Breast epithelium (tissue), 3 donors: ENCODE measurements at regions not wholly inside any gene's neighbourhood (a gene's known extent, or its start where the extent isn't known, plus 50 kb on each side); places are given as distances from the start of the nearest gene placed in this dataset.

Experiments used
- CTCF ChIP-seq, 3 donors: fragments of 450-650 bp; IDR thresholded peaks; one replicate each; pipeline ENCODE4 v1.5.1; 2016 to 2017; ENCODE audit warnings: antibody characterized with exemption in 3 of 3, mild to moderate bottlenecking in 3 of 3, moderate library complexity in 3 of 3
- POLR2AphosphoS5 ChIP-seq, 3 donors: sonication (generic); formaldehyde crosslinking; IDR thresholded peaks; one replicate each; pipeline ENCODE4 v1.6.1; 2017; ENCODE audit warnings: antibody characterized with exemption in 3 of 3

DNA sequence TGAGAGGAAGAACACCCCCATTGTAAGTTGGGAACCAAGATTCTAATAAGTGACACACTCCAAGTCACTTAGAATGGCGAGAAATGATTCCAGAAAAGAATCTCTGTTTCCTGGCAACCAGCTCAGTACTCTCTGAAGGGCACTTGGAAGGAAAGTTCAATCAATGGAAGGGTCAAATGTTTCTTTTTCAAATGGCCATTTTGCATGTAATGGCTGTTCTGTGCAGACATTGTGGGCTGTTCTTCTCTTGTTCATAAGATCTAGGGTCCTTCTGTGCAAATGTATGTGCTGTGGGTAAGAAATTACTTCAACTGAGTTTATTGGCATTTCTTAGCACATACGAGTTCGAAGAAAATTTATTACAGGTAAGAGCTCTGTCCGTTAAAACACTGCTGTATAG, 145.3 kb downstream of the EVX1 start:
- TF ChIP-seq CTCF (IDR thresholded peaks at IDR 0.05) (no peak), POLR2AphosphoS5 (IDR thresholded peaks at IDR 0.05) (no peak)
